ENCODE measurements at regions not wholly inside any gene's neighbourhood (a gene's known extent, or its start where the extent isn't known, plus 50 kb on each side); places are given as distances from the start of the nearest gene placed in this dataset.

GRCh38 chr13:83592095-83592494, 290.2 kb downstream of the SLITRK1 start:
- DNase-seq (no peak), ATAC-seq (no peak)

- no peak for DNase-seq
- no peak for ATAC-seq
Measured at GRCh38 chr13:83589814-83590213, 292.5 kb downstream of the SLITRK1 start.

- ATAC-seq (no peak), DNase-seq (no peak)
Measured at GRCh38 chr13:83577183-83577582, 305.1 kb downstream of the SLITRK1 start.

- DNase-seq (no peak), ATAC-seq (no peak)
Measured at GRCh38 chr13:83568019-83568418, 314.3 kb downstream of the SLITRK1 start.

- ATAC-seq (no peak), DNase-seq (no peak)
Measured at GRCh38 chr13:83563499-83563898, 318.8 kb downstream of the SLITRK1 start.

DNA sequence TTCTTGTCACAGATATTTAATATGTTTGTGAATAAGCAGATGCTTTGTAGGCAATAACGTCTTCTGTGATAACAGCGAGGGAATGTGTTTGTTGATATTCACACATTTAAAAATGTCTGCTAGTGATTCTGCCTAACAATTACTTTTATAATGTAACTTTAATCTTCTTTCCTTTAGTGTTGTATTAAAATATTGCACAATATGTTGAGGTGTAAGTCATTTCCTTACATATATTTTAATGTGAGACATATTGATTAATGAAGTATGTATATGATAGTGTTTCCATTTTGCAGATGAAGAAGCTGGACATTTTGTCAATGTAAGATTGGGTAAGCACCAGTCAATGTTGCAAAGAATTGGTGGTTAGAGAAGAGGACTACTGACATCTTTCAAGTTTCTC, 324.4 kb downstream of the SLITRK1 start:
- DNase-seq (no peak), ATAC-seq (no peak)

DNA sequence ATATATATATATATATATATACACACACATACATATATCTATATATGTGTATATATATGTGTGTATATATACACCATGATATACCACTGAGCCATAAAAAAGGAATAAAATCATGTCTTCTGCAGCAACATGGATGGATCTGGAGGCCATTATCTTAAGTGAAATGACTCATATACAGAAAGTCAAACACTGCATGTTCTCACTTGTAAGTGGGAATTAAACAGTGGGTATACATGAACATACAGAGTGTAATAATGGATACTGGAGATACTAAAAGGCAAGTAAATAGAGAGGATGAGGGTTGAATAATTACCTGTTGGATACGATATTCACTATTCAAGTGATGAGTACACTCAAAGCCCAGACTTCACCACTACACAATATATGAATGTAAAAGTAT, 332.6 kb downstream of the SLITRK1 start:
- no peak for ATAC-seq
- no peak for DNase-seq

DNA sequence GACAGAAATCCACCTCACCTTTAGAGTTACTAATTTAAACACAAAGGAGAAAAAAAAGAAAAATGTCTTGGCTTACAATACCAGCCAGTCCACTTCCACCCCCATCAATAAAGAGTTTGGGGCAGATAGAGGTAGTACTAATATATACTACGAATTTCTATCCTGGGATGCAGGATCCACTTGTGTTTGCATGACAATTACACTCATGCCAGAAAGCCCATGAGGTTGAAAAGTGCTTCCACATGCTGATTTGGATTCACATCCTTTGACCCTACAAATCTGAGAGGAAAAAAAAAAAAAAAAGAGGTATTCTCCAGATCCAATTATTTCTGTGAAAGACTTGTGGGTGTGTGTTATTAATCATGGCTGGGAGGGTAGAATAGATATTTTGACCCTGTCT, 335.2 kb downstream of the SLITRK1 start:
- ATAC-seq (no peak), DNase-seq (no peak)

- DNase-seq = no peak
- ATAC-seq = no peak
Measured at GRCh38 chr13:83546476-83546875, 335.8 kb downstream of the SLITRK1 start.

DNA sequence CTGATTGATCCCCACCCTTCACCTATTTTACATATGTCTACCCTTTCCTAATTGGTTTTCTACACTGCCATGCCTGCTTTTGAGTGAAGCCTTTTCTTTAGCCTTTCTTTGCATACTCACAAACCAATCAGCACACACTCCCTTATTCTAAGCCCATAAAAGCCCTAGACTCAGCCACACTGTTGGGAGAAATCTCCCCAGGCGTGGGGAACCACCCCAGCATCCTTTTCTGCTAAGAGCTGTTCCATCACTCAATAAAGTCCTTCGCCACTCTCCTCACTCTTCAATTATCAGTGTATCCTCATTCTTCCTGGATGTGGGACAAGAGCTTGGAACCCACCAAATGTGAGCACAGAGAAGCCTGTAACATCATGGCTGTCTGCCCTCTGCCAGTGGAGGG, 343.6 kb downstream of the SLITRK1 start:
- ATAC-seq = no peak

GRCh38 chr13:83536941-83537340, 345.3 kb downstream of the SLITRK1 start:
- ATAC-seq (no peak), DNase-seq (no peak)

More for the DNA sequence above, 343.6 kb downstream of the SLITRK1 start:
- DNase-seq = no peak

- ATAC-seq (no peak), DNase-seq (no peak)
Measured at GRCh38 chr13:83536153-83536552, 346.1 kb downstream of the SLITRK1 start.

DNA sequence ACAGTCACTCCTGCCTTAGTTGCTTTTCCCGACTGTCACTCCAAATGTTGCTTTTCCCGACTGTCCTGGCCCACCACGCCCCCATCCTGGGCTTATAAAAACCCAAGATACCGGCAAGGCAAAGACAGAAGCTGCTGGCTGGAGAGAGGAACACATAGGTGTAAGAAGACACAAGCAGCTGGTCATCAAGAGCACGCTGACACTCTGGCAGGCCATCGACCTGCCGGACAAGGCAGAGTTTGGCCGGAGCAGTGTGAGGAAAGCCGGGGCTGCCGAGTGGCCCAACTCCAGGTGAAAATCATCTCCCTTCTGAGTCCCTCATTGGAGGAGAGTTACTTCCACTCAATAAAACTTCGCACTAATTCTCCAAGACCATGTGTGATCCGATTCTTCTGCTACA, 349.5 kb downstream of the SLITRK1 start:
- ATAC-seq (no peak), DNase-seq (no peak)

GRCh38 chr13:83531022-83531421, 351.3 kb downstream of the SLITRK1 start:
- ATAC-seq (no peak), DNase-seq (no peak)

DNA sequence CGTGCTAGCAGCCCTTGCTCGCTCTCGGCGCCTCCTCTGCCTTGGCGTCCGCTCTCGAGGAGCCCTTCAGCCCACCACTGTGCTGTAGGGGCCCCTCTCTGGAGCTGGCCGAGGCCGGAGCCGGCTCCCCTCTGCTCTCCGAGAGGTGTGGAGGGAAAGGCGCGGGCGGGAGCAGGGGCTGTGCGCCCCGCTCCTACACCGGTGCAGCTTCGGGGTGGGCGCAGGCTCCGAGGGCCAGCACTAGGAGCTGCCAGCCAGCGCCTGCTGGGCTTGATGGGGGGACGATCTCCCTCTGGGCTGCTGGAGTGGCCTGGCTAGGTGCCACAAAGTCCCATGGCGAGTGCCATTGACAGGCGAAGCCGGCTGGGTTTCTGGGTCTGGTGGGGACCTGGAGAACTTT, 365.5 kb downstream of the SLITRK1 start:
- ATAC-seq = no peak

GRCh38 chr13:83515268-83516015, 366.8 kb downstream of the SLITRK1 start:
- ATAC-seq (no peak), DNase-seq (no peak)

More for the DNA sequence above, 365.5 kb downstream of the SLITRK1 start:
- DNase-seq = no peak

GRCh38 chr13:83508771-83509301, 373.4 kb downstream of the SLITRK1 start:
- ATAC-seq (no peak), DNase-seq (no peak)

DNA sequence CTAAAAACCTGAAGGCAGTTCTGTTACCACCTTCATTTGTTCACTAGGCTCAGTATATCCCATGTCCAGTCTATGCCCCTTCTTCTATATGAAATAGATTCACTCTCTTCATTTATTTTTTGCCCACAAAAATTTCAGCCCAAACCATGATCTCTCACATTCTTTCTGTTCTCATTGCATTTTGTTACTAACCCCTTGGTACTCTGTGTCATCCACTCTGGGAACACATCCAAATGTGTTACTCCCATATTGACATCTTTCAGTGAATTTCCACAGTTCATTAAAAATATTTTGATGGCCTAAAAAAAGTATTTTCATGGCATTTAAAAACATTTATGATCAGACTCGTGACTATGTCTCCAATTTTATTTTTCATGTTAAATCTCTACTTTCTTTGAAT, 378.9 kb downstream of the SLITRK1 start:
- ATAC-seq (no peak), DNase-seq (no peak)

- DNase-seq (no peak), ATAC-seq (no peak)
Measured at GRCh38 chr13:83499286-83499685, 383.0 kb downstream of the SLITRK1 start.

GRCh38 chr13:83498481-83499190, 383.6 kb downstream of the SLITRK1 start:
- ATAC-seq (no peak), DNase-seq (no peak)

- DNase-seq (no peak), ATAC-seq (no peak)
Measured at GRCh38 chr13:83498045-83498444, 384.2 kb downstream of the SLITRK1 start.

GRCh38 chr13:83496501-83496900, 385.8 kb downstream of the SLITRK1 start:
- ATAC-seq (no peak), DNase-seq (no peak)

DNA sequence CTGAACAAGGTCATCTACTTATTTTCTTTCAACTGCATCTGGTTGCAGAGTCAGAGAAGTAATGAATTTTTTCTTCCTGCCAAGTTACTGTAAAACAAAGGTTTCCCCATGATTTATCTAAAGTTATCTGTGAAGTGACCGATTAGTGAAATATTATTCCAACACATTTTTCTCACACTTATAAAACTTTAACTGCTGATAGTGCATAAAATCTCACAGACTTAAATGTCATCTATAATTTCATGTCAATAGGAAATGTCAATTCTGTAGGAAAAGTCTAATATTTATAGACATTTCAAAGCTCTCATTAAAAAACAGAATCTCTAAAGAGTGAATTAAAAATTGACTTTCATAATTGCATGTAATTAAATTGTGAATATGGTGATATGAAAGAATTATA, 397.2 kb downstream of the SLITRK1 start:
- no peak for ATAC-seq
- DNase-seq = no peak

- no peak for DNase-seq
- ATAC-seq = no peak
Measured at GRCh38 chr13:83471011-83471410, 411.3 kb downstream of the SLITRK1 start.
